ENCODE measurements at regions not wholly inside any gene's neighbourhood (a gene's known extent, or its start where the extent isn't known, plus 50 kb on each side); places are given as distances from the start of the nearest gene placed in this dataset.

- no peak for TF ChIP-seq CTCF (IDR thresholded peaks at IDR 0.05; ENCODE audit: poor library complexity, severe bottlenecking)
- no peak for TF ChIP-seq EP300 (conservative IDR thresholded peaks at IDR 0.05; ENCODE audit: poor library complexity, severe bottlenecking)
- no peak for TF ChIP-seq REST (IDR thresholded peaks at IDR 0.05; ENCODE audit: borderline replicate concordance)
- TF ChIP-seq POLR2AphosphoS5 (IDR thresholded peaks at IDR 0.05): no peak
- no peak for TF ChIP-seq TAF1 (IDR thresholded peaks at IDR 0.05; ENCODE audit: low read depth)
- TF ChIP-seq EZH2 (IDR thresholded peaks at IDR 0.05; ENCODE audit: borderline replicate concordance, insufficient read depth, low read length, poor library complexity, severe bottlenecking): no peak
These were observed 855.8 kb upstream of the FANCL start for GRCh38 chr2:59096973-59097372.
